ENCODE measurements at regions not wholly inside any gene's neighbourhood (a gene's known extent, or its start where the extent isn't known, plus 50 kb on each side); places are given as distances from the start of the nearest gene placed in this dataset.

DNA sequence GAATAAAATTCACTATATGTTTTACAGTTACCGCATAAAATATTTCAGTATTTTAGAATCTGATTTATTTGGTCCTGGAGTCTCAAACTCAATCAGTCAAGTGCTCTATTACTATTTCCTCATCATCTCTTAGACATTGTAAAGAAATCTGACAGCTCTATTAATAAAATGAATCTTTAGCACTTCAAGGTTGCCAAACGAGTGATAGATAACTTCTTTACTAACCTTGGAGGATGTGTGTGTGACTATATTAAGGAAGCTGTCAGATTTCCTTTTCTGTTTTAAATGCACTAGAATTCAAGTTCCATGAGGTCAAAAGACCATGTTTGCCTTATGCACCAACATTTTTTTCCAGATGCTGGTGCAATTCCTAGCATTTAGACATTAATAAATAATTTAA, 389.8 kb upstream of the AZI2 start:
- WGBS, 2 donors (ENCODE audit: low coverage in 1 of 2), result 70 to 79% methylated on average over 2 of the region's 2 CpGs
- Histone ChIP-seq H3K36me3 (no peaks in the 10 kb centered on the region), H3K4me1 (peaks cover 0 to 6% (median 2%) of the 10 kb centered on the region in 4 donors), H3K4me3 (no peak overlapping the region), H3K27me3 (no peaks in the 10 kb centered on the region), H3K27ac (no peak overlapping the region), H3K9me3 (no peaks in the 10 kb centered on the region)
- intact Hi-C loops (cut with DNase I; ENCODE audit: low total_unique reads), result no loop called here
- no peak for DNase-seq
- in situ Hi-C loops (cut with MboI; ENCODE audit: low pct_ligation_motif_present in 1 of 4, low pct_unique_long_range_greater_than_20kb in 1 of 4, low sequenced_read_pairs in 3 of 4), result no loop called here
- TF ChIP-seq EP300 (IDR thresholded peaks at IDR 0.05; ENCODE audit: low read depth), result no peak
- no peak for TF ChIP-seq POLR2AphosphoS5 (IDR thresholded peaks at IDR 0.05)
- TF ChIP-seq POLR2A (IDR thresholded peaks at IDR 0.05), result no peak
- TF ChIP-seq, protein P1, sequence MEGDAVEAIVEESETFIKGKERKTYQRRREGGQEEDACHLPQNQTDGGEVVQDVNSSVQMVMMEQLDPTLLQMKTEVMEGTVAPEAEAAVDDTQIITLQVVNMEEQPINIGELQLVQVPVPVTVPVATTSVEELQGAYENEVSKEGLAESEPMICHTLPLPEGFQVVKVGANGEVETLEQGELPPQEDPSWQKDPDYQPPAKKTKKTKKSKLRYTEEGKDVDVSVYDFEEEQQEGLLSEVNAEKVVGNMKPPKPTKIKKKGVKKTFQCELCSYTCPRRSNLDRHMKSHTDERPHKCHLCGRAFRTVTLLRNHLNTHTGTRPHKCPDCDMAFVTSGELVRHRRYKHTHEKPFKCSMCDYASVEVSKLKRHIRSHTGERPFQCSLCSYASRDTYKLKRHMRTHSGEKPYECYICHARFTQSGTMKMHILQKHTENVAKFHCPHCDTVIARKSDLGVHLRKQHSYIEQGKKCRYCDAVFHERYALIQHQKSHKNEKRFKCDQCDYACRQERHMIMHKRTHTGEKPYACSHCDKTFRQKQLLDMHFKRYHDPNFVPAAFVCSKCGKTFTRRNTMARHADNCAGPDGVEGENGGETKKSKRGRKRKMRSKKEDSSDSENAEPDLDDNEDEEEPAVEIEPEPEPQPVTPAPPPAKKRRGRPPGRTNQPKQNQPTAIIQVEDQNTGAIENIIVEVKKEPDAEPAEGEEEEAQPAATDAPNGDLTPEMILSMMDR (IDR thresholded peaks at IDR 0.05), result no peak

DNA sequence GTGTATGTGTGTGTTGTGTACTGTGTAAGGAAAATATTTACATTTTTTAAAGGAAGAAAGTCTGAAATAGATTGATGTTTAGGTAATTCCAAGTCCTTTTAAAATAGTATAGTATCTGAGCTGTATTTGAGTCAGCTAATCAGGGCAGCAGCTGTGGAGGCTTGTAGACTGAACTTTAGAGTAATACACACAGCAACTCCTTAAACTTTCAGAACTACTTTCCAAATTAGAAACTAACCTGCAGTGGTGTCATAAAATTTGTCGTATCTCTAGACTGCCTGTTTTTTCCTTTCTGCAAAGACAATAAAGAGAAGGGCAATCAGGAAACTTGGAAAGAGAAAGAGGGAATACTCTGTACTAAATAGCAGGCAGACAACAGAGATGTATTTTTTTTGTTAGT, 391.0 kb upstream of the AZI2 start:
- peaks cover 0 to 6% (median 2%) of the 10 kb centered on the region in 4 donors for H3K4me1 ChIP-seq
- H3K36me3 ChIP-seq, result no peaks in the 10 kb centered on the region
- no peak overlapping the region for H3K4me3 ChIP-seq
- H3K9me3 ChIP-seq, result no peaks in the 10 kb centered on the region
- H3K27me3 ChIP-seq, result no peaks in the 10 kb centered on the region
- intact Hi-C loops (cut with DNase I; ENCODE audit: low total_unique reads) (no loop called here), in situ Hi-C loops (cut with MboI; ENCODE audit: low pct_ligation_motif_present in 1 of 4, low pct_unique_long_range_greater_than_20kb in 1 of 4, low sequenced_read_pairs in 3 of 4) (no loop called here)
- no peak for DNase-seq
- no peak for TF ChIP-seq EP300 (IDR thresholded peaks at IDR 0.05; ENCODE audit: low read depth)
- TF ChIP-seq, protein P1 (IDR thresholded peaks at IDR 0.05), result no peak
- TF ChIP-seq POLR2AphosphoS5 (IDR thresholded peaks at IDR 0.05), result no peak
- no peak for TF ChIP-seq POLR2A (IDR thresholded peaks at IDR 0.05)
- H3K27ac ChIP-seq, result no peak overlapping the region
- WGBS, 2 donors (ENCODE audit: low coverage in 1 of 2), result 20 to 39% methylated on average over 1 of the region's 1 CpG

DNA sequence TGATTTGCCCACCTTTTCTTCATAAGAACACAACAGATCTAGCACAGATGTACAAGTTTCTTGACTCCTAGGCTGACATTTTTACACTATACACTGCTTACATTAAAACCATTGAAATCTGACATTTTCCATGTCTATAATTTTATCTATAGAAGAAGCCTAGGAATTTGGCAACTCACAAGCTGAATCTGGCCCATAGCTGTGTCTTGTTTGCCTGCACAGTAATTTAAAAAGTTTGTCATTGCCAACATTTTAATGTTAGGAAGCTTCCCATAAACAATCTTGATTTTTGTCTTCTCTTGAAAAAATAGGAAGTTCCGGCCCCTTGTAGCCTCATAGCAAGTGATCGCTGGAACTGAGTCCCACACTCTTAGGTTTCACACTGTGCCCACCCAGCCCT, 394.6 kb upstream of the AZI2 start:
- TF ChIP-seq EP300 (IDR thresholded peaks at IDR 0.05; ENCODE audit: low read depth) (no peak), POLR2A (IDR thresholded peaks at IDR 0.05) (no peak), POLR2AphosphoS5 (IDR thresholded peaks at IDR 0.05) (no peak)
- TF ChIP-seq, protein P1 (IDR thresholded peaks at IDR 0.05), result no peak
- H3K9me3 ChIP-seq, result no peaks in the 10 kb centered on the region
- 87 to 94% methylated on average over 2 of the region's 2 CpGs for WGBS, 2 donors (ENCODE audit: low coverage in 1 of 2)
- peaks cover 0 to 6% (median 2%) of the 10 kb centered on the region in 4 donors for H3K4me1 ChIP-seq
- no peaks in the 10 kb centered on the region for H3K27me3 ChIP-seq
- in situ Hi-C loops (cut with MboI; ENCODE audit: low pct_ligation_motif_present in 1 of 4, low pct_unique_long_range_greater_than_20kb in 1 of 4, low sequenced_read_pairs in 3 of 4) (no loop called here), intact Hi-C loops (cut with DNase I; ENCODE audit: low total_unique reads) (no loop called here)
- no peak overlapping the region for H3K4me3 ChIP-seq
- H3K36me3 ChIP-seq, result no peaks in the 10 kb centered on the region
- no peak overlapping the region for H3K27ac ChIP-seq
- no peak for DNase-seq

DNA sequence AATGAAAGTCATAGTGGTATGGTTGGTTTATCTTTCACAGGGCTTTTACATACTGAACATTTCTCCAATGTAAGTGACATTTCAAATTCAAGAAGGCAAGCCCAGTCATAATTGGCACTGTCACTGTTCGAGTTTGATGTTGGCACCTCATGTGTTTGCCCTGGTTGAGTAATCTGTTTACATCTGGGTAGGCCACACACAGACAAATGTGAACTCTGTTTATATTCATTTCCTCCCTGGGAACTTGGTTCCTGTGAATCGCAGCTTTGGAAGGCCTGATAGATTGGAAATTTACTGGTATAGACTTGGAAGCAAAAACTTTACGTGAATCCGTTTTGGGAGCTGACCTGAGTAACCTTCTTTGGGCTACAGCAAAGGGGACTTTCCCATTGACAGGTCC, 395.2 kb upstream of the AZI2 start:
- no peak for DNase-seq
- Histone ChIP-seq H3K4me1 (peaks cover 0 to 6% (median 2%) of the 10 kb centered on the region in 4 donors), H3K4me3 (no peak overlapping the region), H3K36me3 (no peaks in the 10 kb centered on the region), H3K27me3 (no peaks in the 10 kb centered on the region), H3K27ac (no peak overlapping the region), H3K9me3 (no peaks in the 10 kb centered on the region)
- intact Hi-C loops (cut with DNase I; ENCODE audit: low total_unique reads), result no loop called here
- TF ChIP-seq EP300 (IDR thresholded peaks at IDR 0.05; ENCODE audit: low read depth) (no peak), POLR2A (IDR thresholded peaks at IDR 0.05) (no peak), POLR2AphosphoS5 (IDR thresholded peaks at IDR 0.05) (no peak)
- TF ChIP-seq, protein P1 (IDR thresholded peaks at IDR 0.05), result no peak
- 48 to 58% methylated on average over 4 of the region's 4 CpGs for WGBS, 2 donors (ENCODE audit: low coverage in 1 of 2)
- in situ Hi-C loops (cut with MboI; ENCODE audit: low pct_ligation_motif_present in 1 of 4, low pct_unique_long_range_greater_than_20kb in 1 of 4, low sequenced_read_pairs in 3 of 4), result no loop called here

Data from transverse colon (tissue), 4 donors.